SK-N-MC (cell line): ENCODE measurements at regions not wholly inside any gene's neighbourhood (a gene's known extent, or its start where the extent isn't known, plus 50 kb on each side); places are given as distances from the start of the nearest gene placed in this dataset.

Experiments used
- DNase-seq: peaks from one replicate; pipeline ENCODE4 v3.0.0-alpha.2; 2011; ENCODE audit warnings: low read depth, low spot score
- H3K27ac ChIP-seq: fragments of 200-600 bp; sonication (generic); 2 replicates; pipeline ENCODE4 v1.5.1; 2016; ENCODE audit warnings: mixed run types
- H3K36me3 ChIP-seq: fragments of 200-600 bp; sonication (generic); 2 replicates; pipeline ENCODE4 v1.6.1; 2017; ENCODE audit warnings: antibody characterized with exemption, low read length, mixed read lengths; ENCODE audit not compliant: insufficient read depth
- H3K4me3 ChIP-seq: fragments of 200-600 bp; sonication (generic); 2 replicates; pipeline ENCODE4 v1.5.1; 2016
- H3K9ac ChIP-seq: fragments of 200-600 bp; sonication (generic); 2 replicates; pipeline ENCODE4 v1.8.0; 2017; ENCODE audit warnings: mixed run types, mixed read lengths; ENCODE audit not compliant: insufficient read length
- H3K9me3 ChIP-seq: fragments of 200-600 bp; sonication (generic); 2 replicates; pipeline ENCODE4 v1.6.1; 2017; ENCODE audit warnings: low read depth, mild to moderate bottlenecking, antibody characterized with exemption, low read length, moderate library complexity, mixed read lengths
- EZH2 ChIP-seq: fragments of 200-600 bp; sonication (generic); IDR thresholded peaks from one replicate; pipeline ENCODE4 v1.6.1; 2017; ENCODE audit warnings: antibody characterized with exemption
- FOXP2 ChIP-seq: optimal IDR thresholded peaks from 2 replicates; pipeline ENCODE3; 2011; ENCODE audit warnings: mild to moderate bottlenecking, moderate library complexity; ENCODE audit not compliant: insufficient read depth; ENCODE audit errors: extremely low read length, control extremely low read depth
- POLR2AphosphoS5 ChIP-seq: IDR thresholded peaks from 2 replicates; pipeline ENCODE4 v1.6.1; 2012; ENCODE audit warnings: mild to moderate bottlenecking, low read depth, low read length, borderline replicate concordance

GRCh38 chr6:28758046-28758817, 165.6 kb downstream of the TRIM27 start:
- DNase-seq: no peak
- H3K36me3 ChIP-seq: no peaks in the 10 kb centered on the region
- no peaks in the 10 kb centered on the region for H3K9me3 ChIP-seq
- H3K27ac ChIP-seq: peak overlapping the region; percentile 29; the same call in 1 of the 2 replicates
- TF ChIP-seq POLR2AphosphoS5 (no peak), EZH2 (no peak), FOXP2 (no peak)
- peak overlapping the region; percentile 77 for H3K9ac ChIP-seq
- H3K4me3 ChIP-seq: peak overlapping the region; percentile 79

DNA sequence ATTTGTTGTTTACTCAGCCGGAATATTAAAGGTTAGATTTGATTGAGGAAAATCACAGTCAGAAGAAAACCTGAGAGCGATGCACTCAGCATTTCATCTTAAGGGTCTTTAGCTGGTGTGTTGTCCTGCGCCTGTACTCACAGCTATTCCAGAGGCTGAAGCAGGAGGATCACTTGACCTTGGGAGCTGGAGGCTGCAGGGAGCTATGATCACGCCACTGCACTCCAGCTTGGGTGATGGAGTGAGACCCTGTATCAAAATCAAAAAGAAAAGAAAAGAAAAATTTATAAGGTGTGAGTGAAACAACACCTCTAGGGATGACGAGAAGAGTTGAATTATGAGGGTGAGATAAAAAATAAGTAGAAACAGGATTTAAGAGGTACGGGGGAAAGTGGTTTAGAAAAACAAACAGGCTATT, 165.0 kb downstream of the TRIM27 start:
- peak overlapping the region; percentile 77 for H3K9ac ChIP-seq
- DNase-seq: no peak
- no peaks in the 10 kb centered on the region for H3K9me3 ChIP-seq
- peak overlapping the region; percentile 79 for H3K4me3 ChIP-seq
- H3K27ac ChIP-seq: peak overlapping the region; percentile 29; the same call in 1 of the 2 replicates
- no peaks in the 10 kb centered on the region for H3K36me3 ChIP-seq
- TF ChIP-seq POLR2AphosphoS5 (no peak), FOXP2 (no peak), EZH2 (no peak)

DNA sequence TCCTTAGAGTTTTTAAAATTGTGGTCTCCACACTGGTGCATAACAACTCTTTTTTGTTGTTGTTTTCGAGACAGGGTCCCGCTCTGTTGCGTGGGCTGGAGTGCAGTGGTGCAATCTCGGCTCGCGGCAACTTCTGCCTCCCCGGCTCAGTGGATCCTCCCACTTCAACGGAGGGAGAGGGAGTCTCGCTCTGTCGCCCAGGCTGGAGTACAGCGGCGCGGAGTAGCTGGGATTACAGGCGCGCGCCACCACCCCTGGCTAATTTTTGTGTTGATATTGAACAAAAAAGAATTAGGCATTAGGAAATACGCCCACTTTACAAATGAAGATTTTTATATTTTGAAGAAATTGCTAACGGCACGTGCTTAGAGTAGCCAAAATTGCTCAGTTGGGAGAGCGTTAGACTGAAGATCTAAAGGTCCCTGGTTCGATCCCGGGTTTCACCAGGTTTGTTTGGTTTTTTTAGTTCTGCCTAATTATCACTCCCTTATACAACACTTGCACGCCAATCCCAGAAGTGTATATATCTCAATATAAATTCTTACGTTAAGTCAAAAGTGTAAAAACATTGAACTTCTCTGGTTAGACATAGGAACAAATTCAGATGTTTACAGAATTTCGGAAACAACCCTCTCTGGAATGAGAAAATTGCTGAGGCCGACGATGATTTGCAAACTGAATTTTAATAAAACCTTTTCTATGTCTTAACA, 159.6 kb downstream of the TRIM27 start:
- Histone ChIP-seq H3K27ac (no peak overlapping the region), H3K4me3 (no peak overlapping the region), H3K36me3 (no peaks in the 10 kb centered on the region), H3K9me3 (no peaks in the 10 kb centered on the region), H3K9ac (no peak overlapping the region)
- no peak for TF ChIP-seq EZH2
- no peak for DNase-seq

- no peak overlapping the region for H3K27ac ChIP-seq
- TF ChIP-seq EZH2 (no peak), FOXP2 (no peak), POLR2AphosphoS5 (no peak)
- no peaks in the 10 kb centered on the region for H3K9me3 ChIP-seq
- no peak overlapping the region for H3K9ac ChIP-seq
- DNase-seq: no peak
- H3K36me3 ChIP-seq: no peaks in the 10 kb centered on the region
- no peak overlapping the region for H3K4me3 ChIP-seq
Observed at GRCh38 chr6:28764761-28765282, 159.0 kb downstream of the TRIM27 start.

DNA sequence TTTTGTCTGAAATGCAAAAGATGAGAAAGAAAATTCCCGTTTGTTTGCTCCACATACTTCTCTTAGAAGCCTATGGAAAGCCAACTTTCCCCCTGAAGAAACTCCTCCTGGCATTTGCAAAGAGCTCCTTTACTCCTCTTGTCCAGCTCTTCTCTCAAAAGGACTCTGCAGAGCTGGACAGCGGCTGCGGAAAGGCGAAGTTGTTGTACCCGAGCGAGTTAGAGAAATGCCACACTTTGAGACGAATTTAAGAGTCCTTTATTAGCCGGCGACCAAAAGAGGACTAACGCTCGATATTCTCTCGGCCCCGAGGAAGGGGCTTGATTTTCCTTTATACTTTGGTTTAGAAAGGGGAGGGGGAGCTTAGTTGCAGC, 157.8 kb downstream of the TRIM27 start:
- Histone ChIP-seq H3K27ac (no peak overlapping the region), H3K9ac (no peak overlapping the region), H3K36me3 (no peaks in the 10 kb centered on the region), H3K9me3 (no peaks in the 10 kb centered on the region), H3K4me3 (no peak overlapping the region)
- no peak for TF ChIP-seq EZH2
- TF ChIP-seq POLR2AphosphoS5: no peak
- no peak for TF ChIP-seq FOXP2
- DNase-seq: no peak

- no peak for TF ChIP-seq FOXP2
- no peak for TF ChIP-seq EZH2
- TF ChIP-seq POLR2AphosphoS5: no peak
- DNase-seq: no peak
- Histone ChIP-seq H3K4me3 (no peak overlapping the region), H3K9ac (no peak overlapping the region), H3K9me3 (no peaks in the 10 kb centered on the region), H3K36me3 (no peaks in the 10 kb centered on the region), H3K27ac (no peak overlapping the region)
Observed at GRCh38 chr6:28766426-28766825, 157.4 kb downstream of the TRIM27 start.

GRCh38 chr6:28767133-28767532, 156.7 kb downstream of the TRIM27 start:
- no peak for DNase-seq
- TF ChIP-seq FOXP2 (no peak), EZH2 (no peak), POLR2AphosphoS5 (no peak)
- Histone ChIP-seq H3K4me3 (no peak overlapping the region), H3K9ac (no peak overlapping the region), H3K9me3 (no peaks in the 10 kb centered on the region), H3K36me3 (no peaks in the 10 kb centered on the region), H3K27ac (no peak overlapping the region)

DNA sequence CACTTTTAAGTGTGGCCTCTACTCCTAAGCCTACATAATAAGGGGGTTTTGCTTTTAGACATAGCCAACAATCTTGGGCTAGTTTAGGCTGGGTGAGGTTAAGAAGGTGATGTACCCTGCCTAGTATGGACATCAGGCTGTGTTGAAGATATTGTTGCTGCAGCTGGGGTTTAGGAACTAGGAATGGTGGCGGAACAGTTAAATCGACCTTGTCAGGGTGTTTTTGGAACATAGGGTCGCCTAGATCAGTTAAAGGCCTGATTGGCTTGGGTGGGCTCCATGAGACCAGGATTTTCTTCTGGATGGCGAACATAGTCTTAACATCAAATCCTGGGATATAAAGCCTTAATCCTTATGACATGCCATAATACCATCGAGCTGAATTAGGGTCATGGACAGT, 156.1 kb downstream of the TRIM27 start:
- TF ChIP-seq FOXP2 (no peak), POLR2AphosphoS5 (no peak), EZH2 (no peak)
- Histone ChIP-seq H3K27ac (no peak overlapping the region), H3K4me3 (no peak overlapping the region), H3K9me3 (no peaks in the 10 kb centered on the region), H3K36me3 (no peaks in the 10 kb centered on the region), H3K9ac (no peak overlapping the region)
- no peak for DNase-seq
